Activated T-helper 2 cell treated with anti-CD3 and anti-CD28 coated beads, Interferon-gamma antibody, Interleukin-2, Interleukin-4, amounts not matched to agents 10 μg/mL and 5 μg/mL and 100 μg/mL, durations not matched to agents 14 hours and 24 hours and 36 hours (primary cell): ENCODE measurements at regions not wholly inside any gene's neighbourhood (a gene's known extent, or its start where the extent isn't known, plus 50 kb on each side); places are given as distances from the start of the nearest gene placed in this dataset.

ENCODE experiments used
- DNase-seq: peaks from one replicate; pipeline ENCODE4 v3.0.0; 2021; ENCODE audit warnings: low spot score
- H3K27ac Mint-ChIP-seq: one replicate; pipeline ENCODE4 v1.8.0; 2021; ENCODE audit warnings: mixed read lengths
- H3K27me3 Mint-ChIP-seq: one replicate; pipeline ENCODE4 v1.8.0; 2021; ENCODE audit warnings: low read depth, mixed read lengths
- H3K36me3 Mint-ChIP-seq: one replicate; pipeline ENCODE4 v1.8.0; 2021; ENCODE audit warnings: low read depth, mixed read lengths
- H3K4me1 Mint-ChIP-seq: one replicate; pipeline ENCODE4 v1.8.0; 2021; ENCODE audit warnings: low read depth, mixed read lengths
- H3K4me3 Mint-ChIP-seq: one replicate; pipeline ENCODE4 v1.8.0; 2021; ENCODE audit warnings: low read depth, mild to moderate bottlenecking, moderate library complexity, mixed read lengths
- H3K9me3 Mint-ChIP-seq: one replicate; pipeline ENCODE4 v1.8.0; 2021; ENCODE audit warnings: mixed read lengths
- intact Hi-C: fragments of 100-400 bp; cut with micrococcal nuclease; formaldehyde crosslinking; loops from one replicate; pipeline ENCODE4 v1.15.1; 2023

DNA sequence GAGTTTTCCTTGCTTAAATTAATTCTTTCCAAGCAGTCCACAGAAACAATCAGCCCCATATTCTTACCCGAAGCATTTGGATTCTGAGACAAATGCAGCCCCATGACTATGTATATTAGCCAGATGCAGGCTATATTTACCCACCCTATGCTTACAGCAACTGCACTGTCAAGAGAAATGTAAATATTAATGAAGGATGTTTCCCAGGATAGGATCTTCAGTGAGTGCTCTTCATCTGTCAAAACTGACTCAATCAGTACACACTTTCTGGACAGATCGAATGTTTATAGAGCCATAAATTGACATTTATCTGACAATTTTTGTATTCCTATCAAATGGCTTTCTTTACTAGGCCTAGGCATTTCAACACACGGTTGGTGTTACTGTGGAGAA is 725.3 kb upstream of the SEMA6A start:
- Mint-ChIP-seq H3K36me3 (no peaks in the 10 kb centered on the region), H3K27me3 (no peaks in the 10 kb centered on the region), H3K4me1 (no peaks in the 10 kb centered on the region), H3K4me3 (no peak overlapping the region), H3K9me3 (peaks cover 5% of the 10 kb centered on the region), H3K27ac (no peak overlapping the region)
- intact Hi-C loops, result no loop called here
- DNase-seq, result no peak

DNA sequence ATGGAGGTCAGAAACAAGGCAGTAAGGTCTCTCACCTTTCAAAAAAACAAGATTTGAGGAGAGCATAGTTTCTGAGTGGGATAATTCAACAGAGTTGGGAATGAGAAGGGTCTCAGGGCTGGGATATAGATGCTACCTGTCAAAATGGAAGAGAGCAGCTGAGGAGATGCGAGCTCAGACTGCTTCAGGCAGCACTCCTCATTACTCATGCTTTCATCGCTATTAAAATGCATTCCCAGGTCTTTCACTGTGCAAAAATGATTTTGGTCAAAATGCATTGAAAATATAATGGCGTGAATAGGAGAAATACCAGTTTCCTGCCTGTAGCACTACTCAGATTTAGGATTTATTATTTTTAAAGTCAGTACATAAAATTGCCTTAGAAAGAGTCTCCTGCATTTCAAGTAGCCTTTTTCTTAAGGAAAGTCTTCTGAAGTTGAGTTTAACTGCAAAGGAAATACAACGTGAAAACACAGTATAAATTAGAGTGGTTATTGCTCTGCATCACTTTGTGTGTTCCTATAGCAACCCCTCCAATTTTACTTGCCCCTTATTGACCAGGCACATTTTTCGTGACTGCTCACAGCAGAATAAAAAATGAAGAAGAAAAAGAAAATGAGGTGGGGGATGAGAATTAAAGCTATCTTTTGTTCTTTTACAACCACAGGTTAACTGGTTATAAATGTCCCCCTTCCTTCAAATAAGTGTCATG is 724.8 kb upstream of the SEMA6A start:
- H3K27ac Mint-ChIP-seq, result no peak overlapping the region
- no peaks in the 10 kb centered on the region for H3K4me1 Mint-ChIP-seq

DNA sequence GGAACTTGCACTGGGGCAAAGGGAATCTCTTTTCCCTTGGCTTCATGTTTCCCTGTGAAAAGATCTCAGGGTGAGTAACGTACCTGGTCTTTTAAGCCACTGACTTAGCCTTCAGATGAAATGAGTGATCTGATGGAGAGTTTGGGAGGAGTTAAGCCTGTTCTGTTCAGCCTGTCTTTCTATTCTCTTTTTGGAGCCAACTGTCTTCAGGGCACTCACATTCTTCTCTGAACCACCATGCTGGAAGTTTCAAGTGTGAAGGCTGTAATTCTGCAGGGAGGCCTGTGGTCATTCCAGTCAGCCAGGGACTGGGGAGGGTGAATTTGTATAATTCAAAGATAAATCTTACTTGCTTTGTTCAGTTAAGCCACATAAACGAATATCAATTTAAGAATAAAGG is 722.2 kb upstream of the SEMA6A start:
- Mint-ChIP-seq H3K4me1 (no peaks in the 10 kb centered on the region), H3K36me3 (no peaks in the 10 kb centered on the region), H3K27ac (no peak overlapping the region), H3K9me3 (peaks cover 4% of the 10 kb centered on the region), H3K4me3 (no peak overlapping the region), H3K27me3 (no peaks in the 10 kb centered on the region)
- intact Hi-C loops, result no loop called here
- no peak for DNase-seq

More for the DNA sequence above, 724.8 kb upstream of the SEMA6A start:
- Mint-ChIP-seq H3K4me3 (no peak overlapping the region), H3K36me3 (no peaks in the 10 kb centered on the region), H3K9me3 (peaks cover 5% of the 10 kb centered on the region), H3K27me3 (no peaks in the 10 kb centered on the region)
- DNase-seq, result no peak
- intact Hi-C loops, result no loop called here

DNA sequence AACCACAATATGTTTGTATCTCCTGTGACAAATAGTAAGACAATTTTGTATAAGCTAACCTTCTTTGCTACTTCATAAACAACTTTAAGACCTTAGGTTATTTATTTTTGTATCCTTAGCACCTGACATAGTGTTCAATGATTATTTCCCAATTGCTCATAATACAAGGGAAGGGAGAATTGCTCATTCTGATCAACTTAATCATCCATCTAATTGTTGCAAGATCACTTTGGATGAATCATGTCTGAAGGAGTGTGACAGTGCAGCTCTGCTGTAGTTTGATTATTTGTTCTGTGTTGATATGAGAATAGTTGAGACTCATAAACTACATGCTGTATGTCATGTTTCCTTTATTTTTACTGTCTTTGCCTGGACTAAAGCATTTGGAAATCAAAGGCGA is 721.3 kb upstream of the SEMA6A start:
- DNase-seq, result no peak
- intact Hi-C loops, result no loop called here
- no peak overlapping the region for H3K4me3 Mint-ChIP-seq
- no peaks in the 10 kb centered on the region for H3K4me1 Mint-ChIP-seq
- no peaks in the 10 kb centered on the region for H3K27me3 Mint-ChIP-seq
- H3K27ac Mint-ChIP-seq, result no peak overlapping the region
- peaks cover 7% of the 10 kb centered on the region for H3K9me3 Mint-ChIP-seq
- no peaks in the 10 kb centered on the region for H3K36me3 Mint-ChIP-seq

DNA sequence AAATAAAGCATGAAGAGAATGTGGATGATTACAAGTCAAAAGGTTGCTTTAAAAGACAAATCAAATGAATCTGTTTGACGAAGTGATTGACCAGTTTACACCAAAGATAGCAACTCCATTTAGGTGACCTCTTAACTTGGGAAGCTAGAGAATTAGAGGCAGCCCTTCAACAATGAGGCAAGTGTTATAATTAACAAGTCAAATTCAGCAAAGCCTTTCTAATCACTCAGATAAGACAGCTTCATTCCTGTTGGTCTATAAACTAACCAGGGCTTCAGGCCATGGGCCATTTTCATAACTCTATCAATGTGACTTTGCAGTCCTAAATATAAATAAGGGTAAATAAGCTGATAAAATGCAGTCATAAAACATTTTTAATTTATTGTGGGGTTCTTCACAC is 712.2 kb upstream of the SEMA6A start:
- Mint-ChIP-seq H3K4me3 (no peak overlapping the region), H3K27ac (no peak overlapping the region), H3K4me1 (no peaks in the 10 kb centered on the region), H3K9me3 (peaks cover 2% of the 10 kb centered on the region), H3K36me3 (no peaks in the 10 kb centered on the region), H3K27me3 (no peaks in the 10 kb centered on the region)
- intact Hi-C loops, result no loop called here
- DNase-seq, result no peak

DNA sequence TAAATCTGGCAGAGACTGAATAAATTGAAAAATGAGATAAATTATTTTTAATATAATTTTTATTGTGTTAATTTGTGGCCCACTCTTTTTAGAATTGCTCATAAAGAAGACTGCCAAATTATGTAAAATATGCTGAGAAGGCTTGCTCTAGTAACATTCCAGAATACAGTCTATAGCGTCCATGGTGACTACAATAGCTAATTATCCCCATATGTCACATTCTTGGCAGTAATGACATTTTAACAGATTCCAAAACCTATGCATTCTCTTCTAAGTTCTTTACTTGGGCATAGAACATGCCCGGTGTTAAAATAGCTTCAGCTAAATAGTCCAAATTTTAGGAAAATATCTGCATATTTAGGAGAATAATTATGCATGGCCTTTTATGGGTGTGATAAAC is 697.0 kb upstream of the SEMA6A start:
- H3K36me3 Mint-ChIP-seq, result no peaks in the 10 kb centered on the region
- no peak overlapping the region for H3K4me3 Mint-ChIP-seq
- DNase-seq, result no peak
- intact Hi-C loops, result no loop called here
- no peak overlapping the region for H3K27ac Mint-ChIP-seq
- H3K9me3 Mint-ChIP-seq, result no peaks in the 10 kb centered on the region
- no peaks in the 10 kb centered on the region for H3K27me3 Mint-ChIP-seq
- no peaks in the 10 kb centered on the region for H3K4me1 Mint-ChIP-seq

DNA sequence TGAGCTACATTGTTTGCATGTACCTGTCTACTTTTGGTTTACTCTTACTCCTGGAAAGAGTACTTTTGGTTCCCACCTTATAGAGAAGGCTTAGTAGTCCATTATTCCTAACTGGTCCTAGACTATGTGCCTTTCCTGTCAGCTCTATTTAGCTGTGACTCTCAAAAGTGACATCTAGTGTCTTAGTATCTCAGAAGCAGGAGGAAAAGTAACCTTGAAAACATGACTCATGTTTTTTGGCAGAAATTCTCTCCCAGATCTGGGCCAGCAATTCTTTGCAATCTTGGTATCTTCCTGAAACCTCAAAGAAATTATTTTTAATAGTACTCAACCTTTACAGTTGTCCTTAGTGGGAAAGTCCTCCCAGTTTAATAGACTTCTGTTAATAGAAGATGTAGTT is 691.7 kb upstream of the SEMA6A start:
- intact Hi-C loops, result no loop called here
- Mint-ChIP-seq H3K27ac (no peak overlapping the region), H3K36me3 (no peaks in the 10 kb centered on the region), H3K27me3 (no peaks in the 10 kb centered on the region), H3K4me3 (no peak overlapping the region), H3K4me1 (no peaks in the 10 kb centered on the region), H3K9me3 (peaks cover 7% of the 10 kb centered on the region)
- DNase-seq, result no peak

DNA sequence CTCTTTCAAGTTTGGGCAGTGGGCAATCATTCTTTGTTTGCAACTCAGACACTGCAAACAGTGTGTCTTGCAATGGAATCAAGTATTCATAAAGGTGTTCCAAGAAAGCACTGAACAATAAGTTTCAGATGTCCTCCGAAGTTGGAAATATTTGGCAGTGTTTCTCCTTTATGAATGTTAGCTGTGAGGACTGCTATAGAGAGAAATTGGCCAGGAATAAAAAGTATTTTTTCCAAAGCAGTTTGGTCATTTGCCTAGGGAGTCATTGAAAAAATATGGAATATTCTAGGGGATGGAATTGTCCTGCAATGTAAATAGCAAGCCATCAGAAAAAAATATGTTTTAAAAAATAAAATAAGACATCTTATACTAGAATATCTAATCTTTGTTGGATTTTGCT is 688.6 kb upstream of the SEMA6A start:
- no peaks in the 10 kb centered on the region for H3K4me1 Mint-ChIP-seq
- H3K9me3 Mint-ChIP-seq, result peaks cover 7% of the 10 kb centered on the region
- no peaks in the 10 kb centered on the region for H3K36me3 Mint-ChIP-seq
- intact Hi-C loops, result no loop called here
- no peak overlapping the region for H3K27ac Mint-ChIP-seq
- H3K27me3 Mint-ChIP-seq, result no peaks in the 10 kb centered on the region
- H3K4me3 Mint-ChIP-seq, result no peak overlapping the region
- no peak for DNase-seq

DNA sequence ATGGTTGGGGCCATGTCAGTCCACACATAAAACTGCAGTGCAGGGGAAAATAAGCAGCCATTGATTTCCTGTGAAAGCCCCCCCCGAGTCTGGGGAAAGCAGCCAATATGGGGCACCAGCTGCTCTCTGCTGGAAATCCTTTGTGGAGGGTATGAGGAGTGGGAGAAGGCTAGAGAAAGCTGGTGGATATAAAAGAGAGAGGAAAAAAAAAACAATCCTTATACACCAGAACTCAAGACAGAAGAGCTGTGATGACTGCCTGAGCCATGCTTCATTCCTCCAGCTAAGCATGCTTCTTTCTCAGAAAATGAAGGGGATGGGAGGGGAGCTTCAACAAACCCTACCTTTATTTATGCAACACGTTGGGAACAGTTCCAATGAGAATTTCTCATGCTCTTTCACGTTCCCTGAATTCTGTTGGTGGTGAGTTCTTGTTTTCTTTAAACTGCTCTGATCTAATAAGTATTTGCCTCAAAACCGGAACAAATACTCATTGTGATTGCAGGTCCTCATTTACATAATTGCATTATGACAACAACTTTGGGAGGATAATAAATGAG is 688.0 kb upstream of the SEMA6A start:
- Mint-ChIP-seq H3K27me3 (no peaks in the 10 kb centered on the region), H3K4me1 (no peaks in the 10 kb centered on the region), H3K4me3 (no peak overlapping the region), H3K9me3 (peaks cover 7% of the 10 kb centered on the region), H3K27ac (no peak overlapping the region), H3K36me3 (no peaks in the 10 kb centered on the region)
- intact Hi-C loops, result no loop called here
- no peak for DNase-seq

DNA sequence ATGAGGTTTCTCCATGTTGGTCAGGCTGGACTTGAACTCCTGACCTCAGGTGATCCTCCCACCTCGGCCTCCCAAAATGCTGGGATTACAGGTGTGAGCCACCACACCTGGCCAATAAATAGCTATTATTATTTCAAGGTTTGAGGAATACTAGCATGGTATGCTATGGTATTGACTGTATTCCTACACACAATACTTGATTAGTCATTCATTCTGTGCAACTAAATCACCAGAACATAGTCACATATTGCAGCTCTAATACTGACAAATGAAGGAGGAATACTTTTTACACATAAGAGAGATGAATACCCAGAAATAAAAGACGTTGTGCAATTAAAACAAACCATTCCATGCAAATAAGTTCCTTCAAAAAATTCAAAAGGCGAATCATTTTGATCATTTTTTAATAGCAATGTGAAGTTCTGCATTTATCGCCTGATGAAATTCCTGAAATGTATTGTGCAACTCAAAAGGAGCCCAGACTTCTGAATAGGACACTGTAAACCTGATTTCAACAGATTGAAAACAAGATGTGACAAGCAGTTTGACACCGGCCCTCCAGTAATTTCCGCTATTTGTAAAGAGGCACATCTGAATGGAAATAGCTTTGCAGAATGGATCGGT is 687.4 kb upstream of the SEMA6A start:
- intact Hi-C loops, result no loop called here
- Mint-ChIP-seq H3K9me3 (peaks cover 7% of the 10 kb centered on the region), H3K27me3 (no peaks in the 10 kb centered on the region), H3K4me3 (no peak overlapping the region), H3K27ac (no peak overlapping the region), H3K4me1 (no peaks in the 10 kb centered on the region), H3K36me3 (no peaks in the 10 kb centered on the region)
- no peak for DNase-seq

DNA sequence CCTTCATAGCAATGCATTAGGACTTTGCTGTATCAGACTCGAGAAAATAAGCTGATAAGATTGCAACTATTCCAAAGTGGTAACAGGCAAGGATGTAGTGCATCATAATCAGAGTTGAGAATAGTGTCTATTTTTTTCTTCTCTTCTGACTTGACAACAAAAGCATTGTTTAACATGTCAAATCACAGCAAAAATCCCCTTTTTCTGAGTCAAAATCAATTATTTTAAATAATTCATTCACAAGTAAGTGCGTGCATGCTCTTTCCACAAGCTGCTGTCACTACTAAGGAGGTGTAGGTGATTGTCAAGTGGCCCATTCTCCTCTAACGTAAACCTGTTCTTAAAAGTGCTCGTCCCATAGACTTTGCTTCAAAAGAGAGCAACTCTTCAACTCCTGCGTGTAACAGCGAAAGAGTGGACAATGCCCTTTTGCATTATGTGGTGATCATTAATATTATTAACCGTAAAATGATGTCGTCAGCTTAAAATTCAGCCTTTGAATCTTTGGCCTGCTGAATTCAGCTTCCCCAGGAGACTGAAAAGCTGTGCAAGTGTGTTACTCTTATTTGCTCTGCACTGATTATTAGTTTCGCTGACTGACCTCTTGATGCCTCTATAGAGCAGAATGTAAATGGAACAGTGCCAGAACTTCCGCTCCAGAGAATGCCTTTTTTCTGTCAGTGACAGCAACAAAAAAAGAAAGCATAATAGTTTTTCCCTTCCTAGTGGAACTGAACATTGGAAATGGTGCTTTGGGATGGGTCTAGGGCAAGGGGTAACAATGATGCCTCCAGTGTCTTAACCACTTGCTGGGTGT is 680.8 kb upstream of the SEMA6A start:
- Mint-ChIP-seq H3K4me3 (no peak overlapping the region), H3K27ac (no peak overlapping the region), H3K9me3 (peaks cover 3% of the 10 kb centered on the region), H3K36me3 (no peaks in the 10 kb centered on the region), H3K4me1 (no peaks in the 10 kb centered on the region), H3K27me3 (no peaks in the 10 kb centered on the region)
- no peak for DNase-seq
- intact Hi-C loops, result no loop called here

DNA sequence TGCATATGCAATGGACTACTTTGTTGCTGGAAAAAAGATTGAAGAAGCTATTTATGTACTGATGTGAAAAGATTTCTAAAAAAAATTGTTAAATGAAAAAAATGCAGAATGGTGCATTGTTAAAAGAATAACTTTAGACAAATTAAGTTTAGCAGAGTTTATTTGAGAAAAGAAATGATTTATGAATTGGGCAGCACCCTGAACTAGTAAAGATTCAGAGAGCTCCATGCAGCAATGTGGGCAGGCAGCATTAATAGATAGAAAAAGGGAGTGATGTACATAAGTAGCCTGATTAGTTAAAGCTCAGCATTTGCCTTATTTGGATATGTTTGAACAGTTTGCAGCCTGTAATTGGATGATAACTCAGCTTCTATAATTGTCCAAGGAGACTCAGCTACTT is 677.9 kb upstream of the SEMA6A start:
- H3K4me3 Mint-ChIP-seq, result no peak overlapping the region
- no peak overlapping the region for H3K27ac Mint-ChIP-seq
- no peaks in the 10 kb centered on the region for H3K36me3 Mint-ChIP-seq
- no peaks in the 10 kb centered on the region for H3K4me1 Mint-ChIP-seq
- no peak for DNase-seq
- no peaks in the 10 kb centered on the region for H3K27me3 Mint-ChIP-seq
- H3K9me3 Mint-ChIP-seq, result peaks cover 6% of the 10 kb centered on the region
- intact Hi-C loops, result no loop called here
